GM23248 (cell line): ENCODE measurements at regions not wholly inside any gene's neighbourhood (a gene's known extent, or its start where the extent isn't known, plus 50 kb on each side); places are given as distances from the start of the nearest gene placed in this dataset.
A peak's percentile ranks its signal among the peaks of the same experiment; 100 is the strongest.

Source experiments
- DNase-seq: peaks from one replicate; pipeline ENCODE4 v3.0.0-alpha.2; 2015
- H2AFZ ChIP-seq: fragments of 200-600 bp; sonication (generic); 2 replicates; pipeline ENCODE4 v1.6.1; 2016; ENCODE audit warnings: antibody characterized with exemption
- H3F3A ChIP-seq: fragments of 200-600 bp; sonication (generic); 2 replicates; pipeline ENCODE4 v1.6.1; 2016; ENCODE audit warnings: mild to moderate bottlenecking, antibody characterized with exemption, mixed run types; ENCODE audit not compliant: insufficient read depth
- H3K27ac ChIP-seq: fragments of 200-600 bp; sonication (generic); 2 replicates; pipeline ENCODE4 v1.5.1; 2016; ENCODE audit warnings: mild to moderate bottlenecking
- H3K27me3 ChIP-seq: fragments of 200-600 bp; sonication (generic); replicated peaks from 2 replicates; pipeline ENCODE4 v1.6.1; 2016; ENCODE audit warnings: mild to moderate bottlenecking; ENCODE audit not compliant: insufficient read depth
- H3K36me3 ChIP-seq: fragments of 200-600 bp; sonication (generic); 2 replicates; pipeline ENCODE4 v1.6.1; 2016; ENCODE audit warnings: low read depth, mild to moderate bottlenecking
- H3K4me1 ChIP-seq: fragments of 200-600 bp; sonication (generic); 2 replicates; pipeline ENCODE4 v1.6.1; 2016; ENCODE audit warnings: mild to moderate bottlenecking; ENCODE audit not compliant: insufficient read depth
- H3K4me2 ChIP-seq: fragments of 200-600 bp; sonication (generic); one replicate; pipeline ENCODE4 v1.6.1; 2016; ENCODE audit warnings: mild to moderate bottlenecking; ENCODE audit not compliant: unreplicated experiment
- H3K4me3 ChIP-seq: fragments of 200-600 bp; sonication (generic); 2 replicates; pipeline ENCODE4 v1.5.1; 2016; ENCODE audit warnings: mild to moderate bottlenecking
- H3K79me2 ChIP-seq: fragments of 200-600 bp; sonication (generic); 2 replicates; pipeline ENCODE4 v1.6.1; 2016; ENCODE audit warnings: mild to moderate bottlenecking; ENCODE audit not compliant: insufficient read depth
- H3K9ac ChIP-seq: fragments of 200-600 bp; sonication (generic); 2 replicates; pipeline ENCODE4 v1.6.1; 2016; ENCODE audit warnings: mild to moderate bottlenecking
- H3K9me2 ChIP-seq: fragments of 200-600 bp; sonication (generic); 2 replicates; pipeline ENCODE4 v1.6.1; 2016; ENCODE audit warnings: mixed run types, mild to moderate bottlenecking, moderate library complexity; ENCODE audit not compliant: insufficient read depth
- H3K9me3 ChIP-seq: fragments of 200-600 bp; sonication (generic); one replicate; pipeline ENCODE4 v1.6.1; 2017; ENCODE audit warnings: low read depth
- H4K20me1 ChIP-seq: fragments of 200-600 bp; sonication (generic); 2 replicates; pipeline ENCODE4 v1.6.0; 2016; ENCODE audit not compliant: insufficient read depth
- EZH2 ChIP-seq: fragments of 200-600 bp; sonication (generic); IDR thresholded peaks from 2 replicates; pipeline ENCODE4 v1.6.1; 2018; ENCODE audit warnings: antibody characterized with exemption, mild to moderate bottlenecking; ENCODE audit not compliant: insufficient read depth, poor library complexity, severe bottlenecking
- EZH2phosphoT487 ChIP-seq: fragments of 200-600 bp; sonication (generic); IDR thresholded peaks from 2 replicates; pipeline ENCODE4 v1.6.1; 2018; ENCODE audit warnings: antibody characterized with exemption, moderate library complexity, mild to moderate bottlenecking, low read depth; ENCODE audit not compliant: insufficient read depth
- WGBS, 2 experiments: methylation state at CpG; one replicate each; pipeline ENCODE4 v1.1.6; 2015 to 2017; ENCODE audit warnings: low lambda C conversion rate in 2 of 2, low coverage in 1 of 2; ENCODE audit errors: missing lambda C conversion rate in 2 of 2; 5-methylcytosine and 5-hydroxymethylcytosine counted together
- in situ Hi-C: fragments of 300-500 bp; cut with MboI; formaldehyde crosslinking; loops from 2 replicates; pipeline ENCODE4 v1.15.0; 2020

- Histone ChIP-seq H2AFZ (no peak overlapping the region), H3K79me2 (no peaks in the 10 kb centered on the region), H3F3A (no peaks in the 10 kb centered on the region), H3K9me2 (no peaks in the 10 kb centered on the region), H3K36me3 (no peaks in the 10 kb centered on the region), H3K4me1 (no peaks in the 10 kb centered on the region), H4K20me1 (no peaks in the 10 kb centered on the region), H3K27ac (no peak overlapping the region), H3K4me3 (no peak overlapping the region), H3K9ac (no peak overlapping the region), H3K4me2 (no peak overlapping the region), H3K9me3 (no peaks in the 10 kb centered on the region), H3K27me3 (no peaks in the 10 kb centered on the region)
- in situ Hi-C loops = no loop called here
- TF ChIP-seq EZH2phosphoT487 = no peak
- no peak for TF ChIP-seq EZH2
- no peak for DNase-seq
Measured at GRCh38 chr9:102035929-102036328, 297.5 kb upstream of the GRIN3A start.

GRCh38 chr9:102032614-102033013, 294.2 kb upstream of the GRIN3A start:
- H3K4me3 ChIP-seq = no peak overlapping the region
- H3K9ac ChIP-seq = no peak overlapping the region
- no peaks in the 10 kb centered on the region for H3K36me3 ChIP-seq
- H2AFZ ChIP-seq = no peak overlapping the region
- H3F3A ChIP-seq = no peaks in the 10 kb centered on the region
- no peak for DNase-seq
- H3K9me2 ChIP-seq = no peaks in the 10 kb centered on the region
- in situ Hi-C loops = no loop called here
- no peaks in the 10 kb centered on the region for H3K27me3 ChIP-seq
- H3K9me3 ChIP-seq = no peaks in the 10 kb centered on the region
- H3K4me2 ChIP-seq = no peak overlapping the region
- TF ChIP-seq EZH2phosphoT487 (no peak), EZH2 (no peak)
- H3K27ac ChIP-seq = no peak overlapping the region
- no peaks in the 10 kb centered on the region for H3K79me2 ChIP-seq
- H3K4me1 ChIP-seq = no peaks in the 10 kb centered on the region
- H4K20me1 ChIP-seq = no peaks in the 10 kb centered on the region

- H2AFZ ChIP-seq = no peak overlapping the region
- H3F3A ChIP-seq = no peaks in the 10 kb centered on the region
- H3K79me2 ChIP-seq = no peaks in the 10 kb centered on the region
- no peak overlapping the region for H3K4me3 ChIP-seq
- TF ChIP-seq EZH2phosphoT487 (no peak), EZH2 (no peak)
- WGBS, 2 experiments = 0 to 11% methylated on average over 1 of the region's 1 CpG
- H3K9me3 ChIP-seq = no peaks in the 10 kb centered on the region
- DNase-seq = no peak
- no peak overlapping the region for H3K9ac ChIP-seq
- no peaks in the 10 kb centered on the region for H3K4me1 ChIP-seq
- no peak overlapping the region for H3K27ac ChIP-seq
- no peaks in the 10 kb centered on the region for H3K27me3 ChIP-seq
- no peak overlapping the region for H3K4me2 ChIP-seq
- no peaks in the 10 kb centered on the region for H3K36me3 ChIP-seq
- no peaks in the 10 kb centered on the region for H4K20me1 ChIP-seq
- in situ Hi-C loops = no loop called here
- H3K9me2 ChIP-seq = no peaks in the 10 kb centered on the region
Measured at GRCh38 chr9:102000956-102001355, 262.5 kb upstream of the GRIN3A start.

- H3K9ac ChIP-seq = no peak overlapping the region
- H3K9me2 ChIP-seq = no peaks in the 10 kb centered on the region
- H3K36me3 ChIP-seq = no peaks in the 10 kb centered on the region
- no peaks in the 10 kb centered on the region for H3F3A ChIP-seq
- no peaks in the 10 kb centered on the region for H4K20me1 ChIP-seq
- no peaks in the 10 kb centered on the region for H3K27me3 ChIP-seq
- H3K4me1 ChIP-seq = no peaks in the 10 kb centered on the region
- H3K9me3 ChIP-seq = no peaks in the 10 kb centered on the region
- H3K27ac ChIP-seq = no peak overlapping the region
- TF ChIP-seq EZH2phosphoT487 (no peak), EZH2 (no peak)
- 14 to 21% methylated on average over 1 of the region's 1 CpG for WGBS, 2 experiments
- DNase-seq = no peak
- in situ Hi-C loops = no loop called here
- H3K4me2 ChIP-seq = no peak overlapping the region
- H3K79me2 ChIP-seq = no peaks in the 10 kb centered on the region
- no peak overlapping the region for H2AFZ ChIP-seq
- H3K4me3 ChIP-seq = no peak overlapping the region
Measured at GRCh38 chr9:101999441-101999840, 261.0 kb upstream of the GRIN3A start.

- H3K27ac ChIP-seq = no peak overlapping the region
- peak; percentile 1 for DNase-seq
Measured at GRCh38 chr9:101995231-101995630, 256.8 kb upstream of the GRIN3A start.

More at GRCh38 chr9:101995231-101995630, 256.8 kb upstream of the GRIN3A start:
- no peaks in the 10 kb centered on the region for H3K27me3 ChIP-seq
- no peaks in the 10 kb centered on the region for H3K9me3 ChIP-seq
- no peak overlapping the region for H3K9ac ChIP-seq
- no peaks in the 10 kb centered on the region for H3K4me1 ChIP-seq
- TF ChIP-seq EZH2phosphoT487 (no peak), EZH2 (no peak)
- H3K9me2 ChIP-seq = no peaks in the 10 kb centered on the region
- H3K4me3 ChIP-seq = no peak overlapping the region
- no peaks in the 10 kb centered on the region for H3F3A ChIP-seq
- H3K36me3 ChIP-seq = no peaks in the 10 kb centered on the region
- 14 to 19% methylated on average over 5 of the region's 5 CpGs for WGBS, 2 experiments
- in situ Hi-C loops = no loop called here
- no peaks in the 10 kb centered on the region for H4K20me1 ChIP-seq
- H3K4me2 ChIP-seq = no peak overlapping the region
- H3K79me2 ChIP-seq = no peaks in the 10 kb centered on the region
- H2AFZ ChIP-seq = no peak overlapping the region
